Lower leg skin (tissue), 3 donors: ENCODE measurements at regions not wholly inside any gene's neighbourhood (a gene's known extent, or its start where the extent isn't known, plus 50 kb on each side); places are given as distances from the start of the nearest gene placed in this dataset.

Experiments used
- POLR2A ChIP-seq, 2 donors: fragments of 450-650 bp; IDR thresholded peaks; one replicate each; pipeline ENCODE4 v1.6.1; 2016 to 2017; ENCODE audit warnings: antibody characterized with exemption in 2 of 2, mild to moderate bottlenecking in 1 of 2, moderate library complexity in 1 of 2
- TF ChIP-seq, protein P1 (sequence below), 3 donors: fragments of 450-650 bp; IDR thresholded peaks; one replicate each; pipeline ENCODE4 v1.5.1; 2016; ENCODE audit warnings: antibody characterized with exemption in 3 of 3, mild to moderate bottlenecking in 3 of 3, moderate library complexity in 2 of 3

GRCh38 chr13:87100431-87100830 is 570.7 kb upstream of the SLITRK5 start:
- TF ChIP-seq POLR2A (IDR thresholded peaks at IDR 0.05): no peak
- TF ChIP-seq, protein P1, sequence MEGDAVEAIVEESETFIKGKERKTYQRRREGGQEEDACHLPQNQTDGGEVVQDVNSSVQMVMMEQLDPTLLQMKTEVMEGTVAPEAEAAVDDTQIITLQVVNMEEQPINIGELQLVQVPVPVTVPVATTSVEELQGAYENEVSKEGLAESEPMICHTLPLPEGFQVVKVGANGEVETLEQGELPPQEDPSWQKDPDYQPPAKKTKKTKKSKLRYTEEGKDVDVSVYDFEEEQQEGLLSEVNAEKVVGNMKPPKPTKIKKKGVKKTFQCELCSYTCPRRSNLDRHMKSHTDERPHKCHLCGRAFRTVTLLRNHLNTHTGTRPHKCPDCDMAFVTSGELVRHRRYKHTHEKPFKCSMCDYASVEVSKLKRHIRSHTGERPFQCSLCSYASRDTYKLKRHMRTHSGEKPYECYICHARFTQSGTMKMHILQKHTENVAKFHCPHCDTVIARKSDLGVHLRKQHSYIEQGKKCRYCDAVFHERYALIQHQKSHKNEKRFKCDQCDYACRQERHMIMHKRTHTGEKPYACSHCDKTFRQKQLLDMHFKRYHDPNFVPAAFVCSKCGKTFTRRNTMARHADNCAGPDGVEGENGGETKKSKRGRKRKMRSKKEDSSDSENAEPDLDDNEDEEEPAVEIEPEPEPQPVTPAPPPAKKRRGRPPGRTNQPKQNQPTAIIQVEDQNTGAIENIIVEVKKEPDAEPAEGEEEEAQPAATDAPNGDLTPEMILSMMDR (IDR thresholded peaks at IDR 0.05): no peak
